Fibroblast of mammary gland (primary cell): ENCODE measurements at regions not wholly inside any gene's neighbourhood (a gene's known extent, or its start where the extent isn't known, plus 50 kb on each side); places are given as distances from the start of the nearest gene placed in this dataset.
A peak's percentile ranks its signal among the peaks of the same experiment; 100 is the strongest.

Experiments used
- DNase-seq: peaks from one replicate; pipeline ENCODE4 v3.0.0-alpha.2; 2010; ENCODE audit warnings: low read depth
- H3K4me3 ChIP-seq: 2 replicates; pipeline ENCODE4 v1.5.1; 2011; ENCODE audit warnings: low read depth, mild to moderate bottlenecking, low read length, moderate library complexity; ENCODE audit not compliant: control insufficient read depth
- TF ChIP-seq, protein P1 (sequence below): conservative IDR thresholded peaks from 2 replicates; pipeline ENCODE4 v1.5.1; 2011; ENCODE audit warnings: low read depth, low read length, inconsistent platforms; ENCODE audit not compliant: control insufficient read depth, insufficient read depth

DNA sequence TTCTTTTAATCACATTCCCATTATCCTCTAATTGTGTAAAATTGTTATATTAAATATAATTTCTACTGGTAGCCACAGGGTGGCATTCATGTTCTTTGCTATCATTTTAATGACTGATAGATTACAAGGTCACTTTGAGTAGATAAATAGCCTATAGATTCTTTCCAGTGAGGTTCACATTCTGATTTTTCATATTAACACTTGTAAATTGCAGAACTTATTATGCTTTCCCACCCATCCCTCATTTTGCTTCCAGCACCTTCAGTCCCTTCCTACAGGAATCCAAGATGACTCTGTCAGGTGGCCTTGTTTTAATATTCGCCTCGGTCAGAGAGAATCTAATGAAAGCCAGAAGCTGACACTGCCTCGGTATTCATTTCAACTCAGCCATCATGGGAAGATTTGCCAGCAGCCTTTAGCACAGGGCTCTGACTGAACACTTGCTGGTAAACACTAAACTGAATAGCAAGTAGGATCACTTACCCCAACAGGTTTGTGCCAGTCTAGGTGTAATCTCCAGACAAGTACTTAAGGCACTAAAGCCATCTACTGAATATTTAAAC is 101.2 kb upstream of the FSHR start:
- TF ChIP-seq, protein P1, sequence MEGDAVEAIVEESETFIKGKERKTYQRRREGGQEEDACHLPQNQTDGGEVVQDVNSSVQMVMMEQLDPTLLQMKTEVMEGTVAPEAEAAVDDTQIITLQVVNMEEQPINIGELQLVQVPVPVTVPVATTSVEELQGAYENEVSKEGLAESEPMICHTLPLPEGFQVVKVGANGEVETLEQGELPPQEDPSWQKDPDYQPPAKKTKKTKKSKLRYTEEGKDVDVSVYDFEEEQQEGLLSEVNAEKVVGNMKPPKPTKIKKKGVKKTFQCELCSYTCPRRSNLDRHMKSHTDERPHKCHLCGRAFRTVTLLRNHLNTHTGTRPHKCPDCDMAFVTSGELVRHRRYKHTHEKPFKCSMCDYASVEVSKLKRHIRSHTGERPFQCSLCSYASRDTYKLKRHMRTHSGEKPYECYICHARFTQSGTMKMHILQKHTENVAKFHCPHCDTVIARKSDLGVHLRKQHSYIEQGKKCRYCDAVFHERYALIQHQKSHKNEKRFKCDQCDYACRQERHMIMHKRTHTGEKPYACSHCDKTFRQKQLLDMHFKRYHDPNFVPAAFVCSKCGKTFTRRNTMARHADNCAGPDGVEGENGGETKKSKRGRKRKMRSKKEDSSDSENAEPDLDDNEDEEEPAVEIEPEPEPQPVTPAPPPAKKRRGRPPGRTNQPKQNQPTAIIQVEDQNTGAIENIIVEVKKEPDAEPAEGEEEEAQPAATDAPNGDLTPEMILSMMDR, result peak; percentile 26

DNA sequence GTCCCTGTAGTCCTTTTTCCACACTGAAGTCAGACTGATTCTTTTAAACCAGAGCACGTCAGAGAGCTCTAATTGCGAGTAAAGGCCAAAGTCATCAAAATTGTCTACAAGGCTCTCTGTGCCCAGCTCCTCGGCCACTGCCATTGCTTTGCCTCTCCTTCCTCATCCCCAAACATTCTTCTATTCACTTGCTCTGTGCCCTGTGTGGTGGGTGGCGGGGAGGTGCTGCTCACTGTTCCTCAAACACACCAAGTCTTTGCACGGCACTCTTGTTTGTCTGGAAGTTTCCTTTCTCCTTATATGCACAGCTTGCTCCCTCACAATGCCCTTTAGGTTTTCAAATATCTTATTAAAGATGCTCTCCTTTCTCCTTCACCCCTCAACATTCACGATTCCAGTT is 100.1 kb upstream of the FSHR start:
- H3K4me3 ChIP-seq, result no peak overlapping the region
- DNase-seq, result no peak
- TF ChIP-seq, protein P1, result no peak

More for the DNA sequence above, 101.2 kb upstream of the FSHR start:
- H3K4me3 ChIP-seq, result no peak overlapping the region
- peak; percentile 17 for DNase-seq

DNA sequence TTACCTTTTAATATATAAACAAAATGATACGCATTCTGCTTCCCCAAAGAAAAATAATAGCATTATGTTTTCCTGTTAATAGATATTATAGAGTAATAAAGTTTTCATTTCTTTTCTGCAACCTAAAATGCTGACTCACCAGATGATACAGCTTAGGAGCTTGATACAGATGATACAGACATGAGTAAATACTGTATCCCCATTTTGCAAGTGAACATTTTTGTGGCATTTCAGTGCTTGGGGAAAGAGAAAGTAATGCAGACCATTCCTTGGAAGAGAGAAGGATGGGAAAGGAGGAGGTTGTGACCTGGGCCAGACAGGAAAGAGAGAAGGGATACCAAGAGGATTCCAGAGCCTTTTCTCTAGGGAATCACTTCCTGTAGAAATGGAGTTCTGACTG is 97.5 kb upstream of the FSHR start:
- peak; percentile 90 for DNase-seq
- no peak overlapping the region for H3K4me3 ChIP-seq
- TF ChIP-seq, protein P1, result no peak

DNA sequence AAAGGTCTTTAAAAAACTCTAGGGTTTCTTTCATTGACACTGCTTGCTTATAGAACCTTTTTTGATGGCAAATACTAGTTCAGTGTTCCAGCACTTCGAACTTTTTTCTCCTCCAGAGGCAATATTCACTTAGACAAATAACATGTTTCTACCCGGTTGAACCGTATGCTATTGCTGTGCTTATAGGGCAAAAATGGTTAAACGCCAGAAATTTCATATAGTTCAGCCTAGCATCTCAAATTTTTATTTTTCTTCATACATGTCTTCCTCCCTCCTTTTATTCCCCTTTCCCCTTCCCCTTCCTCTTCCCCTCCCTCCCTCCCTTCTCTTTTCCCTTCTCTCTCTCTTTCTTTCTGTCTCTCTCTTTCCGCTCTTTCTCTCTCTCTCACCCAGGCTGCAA is 96.9 kb upstream of the FSHR start:
- DNase-seq, result no peak
- TF ChIP-seq, protein P1, result no peak
- H3K4me3 ChIP-seq, result no peak overlapping the region

DNA sequence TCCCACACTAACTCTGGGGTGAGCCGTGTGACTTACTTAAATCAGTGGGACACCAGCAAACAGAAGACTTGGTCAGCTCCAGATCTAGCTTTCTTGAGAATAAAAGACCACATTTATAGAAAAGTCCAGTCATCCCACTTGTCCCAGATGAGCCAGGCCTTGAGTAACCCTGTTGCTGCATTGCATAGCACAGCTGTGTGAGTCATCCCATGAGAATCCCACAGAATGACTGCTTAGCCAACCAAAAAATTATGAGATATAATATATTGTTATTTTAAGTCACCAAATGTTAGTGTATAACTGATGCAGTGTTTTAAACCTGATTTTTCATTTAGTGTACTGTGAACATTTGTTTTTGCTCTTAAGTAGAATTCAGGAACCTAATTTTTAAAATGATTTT is 94.2 kb upstream of the FSHR start:
- TF ChIP-seq, protein P1, result no peak
- H3K4me3 ChIP-seq, result no peak overlapping the region
- peak; percentile 98 for DNase-seq

DNA sequence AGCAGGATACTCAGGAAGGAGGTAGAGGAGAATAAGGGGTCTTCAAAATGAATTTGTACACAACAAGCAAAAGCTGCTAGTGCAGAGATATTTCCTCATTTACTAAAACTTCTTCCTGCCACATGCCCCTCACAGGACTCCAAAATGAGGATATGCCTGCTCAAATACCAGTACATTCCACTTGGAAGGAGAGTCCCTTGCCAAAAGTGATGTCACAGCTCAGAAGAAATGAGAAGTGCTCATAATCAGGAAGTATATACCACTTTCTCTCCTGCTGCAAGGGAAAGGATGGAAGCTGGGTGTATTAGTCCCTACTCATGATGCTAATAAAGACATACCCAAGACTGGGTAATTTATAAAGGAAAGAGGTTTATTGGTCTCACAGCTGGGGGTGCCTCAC is 87.7 kb upstream of the FSHR start:
- TF ChIP-seq, protein P1, result no peak
- no peak overlapping the region for H3K4me3 ChIP-seq
- DNase-seq, result peak; percentile 46

DNA sequence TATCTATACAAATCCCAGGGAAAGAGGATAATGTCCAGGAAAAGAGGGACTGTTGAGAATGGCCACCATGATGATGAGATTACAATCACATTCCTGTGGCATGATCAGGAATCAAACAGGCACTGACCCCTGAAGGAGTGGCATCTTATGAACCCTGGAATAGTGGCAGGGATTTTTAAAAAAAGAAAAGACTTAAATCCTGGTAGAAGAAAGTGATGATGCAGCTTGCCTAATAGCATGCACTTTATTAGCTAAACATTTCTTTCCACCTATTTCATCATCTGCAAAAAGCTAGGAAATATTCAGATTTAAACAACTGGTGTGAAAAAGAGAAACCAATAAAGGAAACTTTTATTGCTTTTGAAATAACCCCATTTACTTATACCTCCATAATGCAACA is 87.2 kb upstream of the FSHR start:
- DNase-seq, result peak; percentile 7
- no peak overlapping the region for H3K4me3 ChIP-seq
- TF ChIP-seq, protein P1, result no peak
